ENCODE measurements at regions not wholly inside any gene's neighbourhood (a gene's known extent, or its start where the extent isn't known, plus 50 kb on each side); places are given as distances from the start of the nearest gene placed in this dataset.

DNA sequence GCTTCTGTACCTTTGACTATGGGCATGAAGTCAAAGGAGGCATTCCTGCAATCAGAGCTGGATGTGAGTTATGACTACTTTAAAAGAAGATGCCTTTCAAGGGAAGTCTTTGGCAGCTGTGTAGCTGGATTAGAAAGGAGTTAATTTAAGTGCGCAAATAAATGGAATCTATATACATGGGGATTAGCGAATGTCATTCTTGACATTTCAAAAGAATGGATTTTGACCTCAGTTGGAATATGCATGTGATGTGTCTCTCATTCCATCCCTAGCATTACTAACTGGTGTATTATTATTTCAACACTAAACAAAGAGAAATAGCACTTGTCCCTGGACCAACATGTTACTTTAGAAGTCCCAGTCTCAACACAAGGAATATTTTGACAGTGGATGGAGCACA lies 359.6 kb upstream of the SLC24A2 start:
- TF ChIP-seq, protein P1, sequence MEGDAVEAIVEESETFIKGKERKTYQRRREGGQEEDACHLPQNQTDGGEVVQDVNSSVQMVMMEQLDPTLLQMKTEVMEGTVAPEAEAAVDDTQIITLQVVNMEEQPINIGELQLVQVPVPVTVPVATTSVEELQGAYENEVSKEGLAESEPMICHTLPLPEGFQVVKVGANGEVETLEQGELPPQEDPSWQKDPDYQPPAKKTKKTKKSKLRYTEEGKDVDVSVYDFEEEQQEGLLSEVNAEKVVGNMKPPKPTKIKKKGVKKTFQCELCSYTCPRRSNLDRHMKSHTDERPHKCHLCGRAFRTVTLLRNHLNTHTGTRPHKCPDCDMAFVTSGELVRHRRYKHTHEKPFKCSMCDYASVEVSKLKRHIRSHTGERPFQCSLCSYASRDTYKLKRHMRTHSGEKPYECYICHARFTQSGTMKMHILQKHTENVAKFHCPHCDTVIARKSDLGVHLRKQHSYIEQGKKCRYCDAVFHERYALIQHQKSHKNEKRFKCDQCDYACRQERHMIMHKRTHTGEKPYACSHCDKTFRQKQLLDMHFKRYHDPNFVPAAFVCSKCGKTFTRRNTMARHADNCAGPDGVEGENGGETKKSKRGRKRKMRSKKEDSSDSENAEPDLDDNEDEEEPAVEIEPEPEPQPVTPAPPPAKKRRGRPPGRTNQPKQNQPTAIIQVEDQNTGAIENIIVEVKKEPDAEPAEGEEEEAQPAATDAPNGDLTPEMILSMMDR (IDR thresholded peaks at IDR 0.05; ENCODE audit: control extremely low read depth in 1 of 3, insufficient read depth in 1 of 3, low read depth in 1 of 3, low read length in 3 of 3): no peak
- no peak for TF ChIP-seq SP1 (IDR thresholded peaks at IDR 0.05; ENCODE audit: low read depth, low read length)
- no peak for TF ChIP-seq SP2 (IDR thresholded peaks at IDR 0.05; ENCODE audit: low read length)
- no peak for TF ChIP-seq POLR2A (IDR thresholded peaks at IDR 0.05; ENCODE audit: control extremely low read depth in 1 of 2, low read depth in 2 of 2, low read length in 2 of 2)
- no peak for TF ChIP-seq NANOG (IDR thresholded peaks at IDR 0.05; ENCODE audit: insufficient read depth, low read depth, low read length, poor library complexity, severe bottlenecking)
- no peak for TF ChIP-seq MAFK (IDR thresholded peaks at IDR 0.05; ENCODE audit: low read depth, low read length)
- no peak for TF ChIP-seq HDAC2 (IDR thresholded peaks at IDR 0.05; ENCODE audit: borderline replicate concordance in 1 of 2, low read depth in 2 of 2, low read length in 2 of 2)
- TF ChIP-seq EZH2 (IDR thresholded peaks at IDR 0.05; ENCODE audit: low read depth, low read length, severe bottlenecking): no peak
- TF ChIP-seq CEBPB (IDR thresholded peaks at IDR 0.05; ENCODE audit: low read depth, low read length): no peak
- TF ChIP-seq, protein P2, sequence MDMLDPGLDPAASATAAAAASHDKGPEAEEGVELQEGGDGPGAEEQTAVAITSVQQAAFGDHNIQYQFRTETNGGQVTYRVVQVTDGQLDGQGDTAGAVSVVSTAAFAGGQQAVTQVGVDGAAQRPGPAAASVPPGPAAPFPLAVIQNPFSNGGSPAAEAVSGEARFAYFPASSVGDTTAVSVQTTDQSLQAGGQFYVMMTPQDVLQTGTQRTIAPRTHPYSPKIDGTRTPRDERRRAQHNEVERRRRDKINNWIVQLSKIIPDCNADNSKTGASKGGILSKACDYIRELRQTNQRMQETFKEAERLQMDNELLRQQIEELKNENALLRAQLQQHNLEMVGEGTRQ (IDR thresholded peaks at IDR 0.05; ENCODE audit: low read length): no peak
- no peak for TF ChIP-seq GTF2F1 (IDR thresholded peaks at IDR 0.05; ENCODE audit: borderline replicate concordance, low read depth, low read length)

Data from H1 (cell line).